NCI-H146 treated with DMSO at 0.1 percent for 48 hours (cell line): ENCODE measurements at regions not wholly inside any gene's neighbourhood (a gene's known extent, or its start where the extent isn't known, plus 50 kb on each side); places are given as distances from the start of the nearest gene placed in this dataset.
"Not testable (repeated sequence)": the region's sequence is repeated elsewhere in the genome, so short reads cannot be mapped to it uniquely, and the experiment has no call there.

Experiments
- DNase-seq: peaks from one replicate; lab custom pipeline; 2025; ENCODE audit not compliant: unreplicated experiment; lab: John Stamatoyannopoulos, UW

DNA sequence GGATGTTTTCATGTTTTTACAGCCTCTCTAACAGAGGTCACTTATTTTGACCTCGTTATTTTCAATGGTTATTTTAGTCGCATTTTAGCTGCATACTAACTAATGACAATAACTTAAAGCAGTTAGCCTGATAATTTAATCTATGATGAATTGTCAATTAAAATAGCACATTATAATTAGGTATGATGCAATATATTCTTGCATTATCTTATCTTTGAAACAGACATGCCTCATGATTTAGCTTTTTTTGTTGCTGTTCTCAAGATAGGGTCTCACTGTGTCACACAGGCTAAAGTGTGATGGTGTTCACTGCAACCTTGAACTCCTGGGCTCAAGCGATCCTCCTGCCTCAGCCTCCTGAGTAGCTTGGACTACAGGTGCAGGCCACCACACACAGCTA lies 126.4 kb downstream of the KBTBD2 start:
- no peak for DNase-seq

DNA sequence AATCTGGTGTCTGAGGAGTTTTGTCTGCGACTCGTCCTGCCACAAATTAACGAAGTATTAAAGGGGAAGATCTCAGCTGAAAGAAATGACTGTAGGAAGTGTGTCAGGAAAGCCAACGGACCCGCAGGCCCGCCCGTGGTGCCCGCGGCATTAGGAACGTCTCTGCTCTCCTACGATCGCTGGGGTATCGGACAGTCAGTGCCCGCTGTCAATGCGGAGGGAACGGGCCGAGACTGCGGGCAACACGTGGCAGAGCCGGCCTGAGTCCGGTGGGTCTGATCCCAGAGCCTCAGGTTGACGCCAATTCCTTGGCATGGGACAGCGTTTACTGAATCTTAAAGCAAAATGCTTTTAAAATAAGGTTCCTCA lies 128.7 kb downstream of the KBTBD2 start:
- DNase-seq = no peak

DNA sequence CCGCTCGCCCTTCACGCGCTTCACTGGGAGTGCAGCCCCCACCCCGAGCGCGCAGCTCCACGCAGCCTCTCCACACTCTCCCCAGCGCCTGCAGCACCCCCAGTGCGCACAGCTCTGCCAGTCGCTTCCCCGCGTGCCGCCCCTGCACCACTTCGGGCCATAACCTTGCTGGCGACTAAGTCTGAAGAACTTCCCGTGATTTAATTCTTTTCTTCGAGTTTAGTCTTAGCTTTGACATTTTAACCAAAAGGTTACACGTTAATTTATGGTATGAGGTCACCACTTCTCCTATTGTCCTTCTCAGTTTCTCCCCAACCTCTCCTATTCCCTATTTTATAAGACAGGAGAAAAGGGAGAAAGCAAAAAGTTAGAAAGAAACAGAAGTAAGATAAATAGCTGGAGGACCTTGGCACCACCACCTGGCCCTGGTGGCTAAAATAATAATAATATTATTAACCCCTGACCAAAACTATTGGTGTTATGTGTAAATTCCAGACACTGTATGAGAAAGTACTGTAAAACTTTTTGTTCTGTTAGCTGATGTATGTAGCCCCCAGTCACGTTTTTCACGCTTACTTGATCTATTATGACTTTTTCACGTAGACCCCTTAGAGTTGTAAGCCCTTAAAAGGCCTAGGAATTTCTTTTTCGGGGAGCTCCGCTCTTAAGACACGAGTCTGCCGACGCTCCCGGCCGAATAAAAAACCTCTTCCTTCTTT lies 129.2 kb downstream of the KBTBD2 start:
- DNase-seq = not testable (repeated sequence)

DNA sequence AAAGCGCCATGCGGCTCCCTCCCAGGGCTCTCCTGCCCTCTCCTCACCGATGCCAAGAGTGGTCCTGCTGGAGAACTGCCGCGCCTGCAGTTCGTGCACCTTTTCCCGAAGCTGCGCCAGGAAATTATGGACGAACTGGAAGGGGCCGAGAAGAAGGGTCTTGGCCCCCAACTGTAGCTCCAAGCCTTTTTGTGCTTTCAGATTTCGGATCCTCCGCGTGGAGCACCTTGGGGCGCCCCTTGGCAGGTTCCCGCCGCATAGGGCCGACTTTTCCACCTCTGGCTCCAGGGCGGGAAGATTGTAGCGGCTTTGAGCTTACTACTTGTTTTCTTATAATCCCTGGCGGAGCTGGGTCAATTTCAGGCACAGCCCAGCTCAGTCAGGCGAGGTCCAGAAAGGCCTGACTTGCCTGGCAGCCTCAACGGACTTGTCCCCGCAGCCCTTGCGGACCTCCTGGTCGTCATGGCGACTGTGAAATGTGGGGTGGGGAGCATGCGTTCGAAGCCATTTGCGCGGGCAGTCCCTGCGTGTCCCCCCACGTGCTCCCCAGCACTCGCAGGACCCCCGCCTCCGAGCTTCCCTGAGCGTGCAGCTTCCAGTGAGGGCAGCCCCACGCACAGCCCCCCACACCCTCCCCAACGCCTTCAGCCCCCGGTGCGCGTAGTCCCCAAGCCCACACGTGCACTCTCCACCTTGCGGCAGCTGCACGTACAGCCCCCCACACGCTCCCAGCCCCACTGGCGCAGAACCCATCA lies 129.9 kb downstream of the KBTBD2 start:
- no peak for DNase-seq

DNA sequence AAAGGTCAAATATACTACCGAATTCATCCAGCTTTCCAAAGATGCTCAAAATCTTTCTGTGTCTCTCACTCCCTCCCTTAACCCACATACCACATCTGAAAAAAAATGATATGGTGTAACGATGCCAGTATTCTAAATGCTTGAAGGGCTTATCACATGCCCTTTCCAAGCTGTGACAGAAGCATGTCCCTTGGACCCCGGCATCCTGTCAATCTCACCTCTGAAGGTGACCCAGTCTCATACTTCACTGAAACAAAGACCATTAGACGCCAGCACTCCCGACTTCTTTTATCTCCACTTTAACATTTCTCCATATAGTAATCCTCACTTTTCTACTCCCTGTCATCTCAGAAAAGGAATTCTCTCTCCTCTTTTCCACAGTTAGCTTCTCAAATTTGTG lies 130.8 kb downstream of the KBTBD2 start:
- DNase-seq = not testable (repeated sequence)

DNA sequence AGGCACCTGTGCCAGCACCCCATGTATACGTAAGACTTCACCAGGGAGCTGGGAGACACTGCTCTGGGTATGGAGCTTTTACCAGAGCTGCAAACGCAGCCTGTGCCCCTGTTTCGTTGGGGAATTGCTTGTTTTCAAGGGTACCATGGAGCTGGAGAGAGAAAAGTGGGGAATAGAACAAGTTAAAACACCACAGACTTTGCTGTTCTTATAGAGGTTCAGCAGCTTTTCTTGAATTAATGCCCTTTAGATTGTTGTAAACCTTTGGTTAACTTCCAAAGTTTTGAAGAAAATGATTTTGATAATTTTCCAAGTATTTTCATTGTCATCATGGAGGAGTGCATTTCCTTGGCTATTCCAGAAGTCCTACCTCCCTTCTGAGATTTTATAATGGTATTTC lies 131.7 kb downstream of the KBTBD2 start:
- not testable (repeated sequence) for DNase-seq

DNA sequence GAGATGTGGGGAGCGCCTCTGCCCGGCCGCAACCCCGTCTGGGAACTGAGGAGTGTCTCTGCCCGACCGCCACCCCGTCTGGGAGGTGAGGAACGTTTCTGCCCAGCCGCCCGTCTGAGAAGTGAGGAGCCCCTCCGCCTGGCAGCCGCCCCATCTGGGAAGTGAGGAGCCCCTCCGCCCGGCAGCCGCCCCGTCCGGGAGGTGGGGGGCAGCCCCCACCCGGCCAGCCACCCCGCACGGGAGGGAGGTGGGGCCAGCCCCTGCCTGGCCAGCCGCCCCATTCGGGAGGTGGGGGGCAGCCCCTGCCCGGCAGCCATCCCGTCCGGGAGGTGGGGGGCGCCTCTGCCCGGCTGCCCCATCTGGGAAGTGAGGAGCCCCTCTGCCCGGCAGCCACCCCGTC lies 137.7 kb downstream of the KBTBD2 start:
- not testable (repeated sequence) for DNase-seq

DNA sequence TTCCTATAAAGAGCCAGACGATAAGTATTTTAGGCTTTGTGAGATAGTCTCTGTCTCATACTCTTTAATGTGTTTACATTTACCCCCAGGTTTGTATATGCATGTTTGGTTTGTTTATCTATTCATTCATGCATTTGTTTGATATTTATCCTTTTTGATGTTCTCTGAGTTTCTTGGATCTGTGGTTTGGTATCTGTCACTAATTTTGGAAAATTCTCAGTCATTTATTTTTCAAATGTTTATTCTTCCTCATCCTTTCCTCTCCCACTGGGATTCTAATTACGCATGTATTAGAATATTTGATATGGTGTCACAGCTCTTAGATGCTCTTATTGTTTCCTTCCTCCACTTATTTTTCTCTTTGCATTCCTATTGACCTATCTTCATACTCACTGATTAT lies 143.2 kb downstream of the KBTBD2 start:
- not testable (repeated sequence) for DNase-seq

DNA sequence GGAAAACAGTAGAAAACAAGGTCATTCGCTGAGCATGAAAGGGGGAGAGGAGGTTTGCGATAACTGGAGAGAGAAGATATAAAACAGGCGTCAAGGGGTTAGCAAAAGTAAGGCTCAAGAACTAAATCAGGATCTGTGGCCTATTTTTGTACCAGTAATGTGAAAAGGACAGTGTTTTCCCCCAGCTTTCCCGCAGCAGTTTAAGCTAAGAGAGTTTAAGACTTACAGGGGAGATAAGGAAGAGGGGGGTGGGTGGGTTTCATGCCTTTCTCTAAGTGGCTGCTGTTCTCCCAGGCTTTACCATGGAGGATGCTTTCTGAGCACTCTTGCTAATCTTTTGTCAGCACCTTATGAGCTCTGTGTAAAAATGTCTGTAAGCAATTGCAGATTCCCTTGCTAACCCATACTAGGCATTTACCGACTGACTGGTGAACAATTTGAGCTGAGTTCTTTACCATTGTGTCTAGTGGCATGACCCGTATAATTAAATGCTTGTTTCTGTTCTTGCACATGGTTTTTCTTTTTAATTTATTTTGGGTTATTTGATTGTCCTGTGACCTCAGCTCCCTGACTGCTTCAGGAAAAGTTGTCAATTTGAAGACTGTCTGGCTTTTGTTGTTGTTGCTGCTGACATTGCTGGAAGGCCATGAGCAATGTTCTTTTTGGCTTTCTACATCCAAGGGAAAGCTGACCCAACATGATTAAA lies 144.0 kb downstream of the KBTBD2 start:
- not testable (repeated sequence) for DNase-seq

DNA sequence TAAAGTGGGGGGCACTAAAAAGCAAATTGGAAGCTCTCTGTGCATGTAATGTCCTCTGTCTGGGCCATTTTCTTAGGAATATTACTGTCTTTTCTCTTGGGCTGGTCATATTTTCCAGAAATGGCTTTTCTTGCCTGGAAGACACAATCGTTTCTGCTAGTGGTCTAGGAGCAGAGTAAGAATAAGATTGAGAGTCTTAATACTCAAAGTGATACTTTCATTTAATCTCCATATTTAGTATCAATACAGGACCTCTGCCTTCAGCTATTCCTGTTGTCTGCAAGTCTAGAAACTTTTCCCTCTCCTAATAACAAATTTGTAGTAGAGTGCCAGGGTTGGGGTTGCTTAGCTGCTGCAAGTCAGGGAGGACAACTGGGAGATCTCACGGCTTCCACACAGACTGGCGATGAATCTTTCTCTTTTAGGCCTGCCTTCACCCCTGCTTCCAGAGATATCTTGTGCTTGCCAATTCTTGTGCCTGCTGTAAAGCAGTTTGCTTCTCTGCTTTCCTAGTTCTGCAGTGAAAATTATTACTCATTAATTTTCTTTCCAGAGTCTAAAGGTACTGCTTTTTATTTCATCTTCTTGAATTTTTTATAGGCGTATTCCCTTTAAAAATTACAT lies 149.6 kb downstream of the KBTBD2 start:
- not testable (repeated sequence) for DNase-seq

DNA sequence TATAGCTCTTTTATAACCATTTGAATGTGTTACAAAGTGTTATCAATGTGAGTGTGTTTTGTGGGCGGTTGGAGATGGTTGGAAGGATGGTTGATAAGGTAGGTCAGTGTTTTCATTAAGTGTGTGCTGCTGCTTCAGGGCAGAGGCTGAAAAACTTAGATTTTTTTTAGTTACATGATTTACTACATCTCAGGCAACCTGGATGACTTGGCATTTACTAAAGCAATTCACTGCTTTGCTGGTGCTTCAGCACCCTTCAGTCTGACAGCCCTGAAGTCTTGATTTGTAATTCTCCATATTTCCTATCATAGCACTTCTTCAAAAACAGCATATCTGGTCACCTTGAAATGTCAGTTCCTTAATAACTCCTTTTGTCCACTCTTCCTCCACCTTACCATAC lies 151.8 kb downstream of the KBTBD2 start:
- DNase-seq = not testable (repeated sequence)

DNA sequence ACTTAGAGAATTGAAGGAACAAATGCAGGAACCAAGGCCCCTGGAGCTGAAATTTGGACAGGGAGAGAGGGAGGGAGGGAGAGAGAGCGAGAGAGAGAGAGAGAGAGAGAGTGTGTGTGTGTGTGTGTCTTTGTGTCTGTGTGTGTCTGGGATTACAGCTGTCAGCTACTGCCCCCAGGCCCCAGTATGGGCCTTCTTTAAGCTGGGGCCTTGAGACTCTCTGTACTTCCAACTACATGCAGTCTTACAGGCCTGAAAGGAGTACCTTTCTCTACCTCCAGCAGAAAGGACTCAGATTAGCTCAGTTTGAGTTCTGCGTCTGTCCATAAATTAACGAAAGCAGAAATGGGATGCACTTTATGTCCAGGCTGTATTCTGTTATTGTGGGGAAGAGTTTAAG lies 153.2 kb downstream of the KBTBD2 start:
- DNase-seq = not testable (repeated sequence)

DNA sequence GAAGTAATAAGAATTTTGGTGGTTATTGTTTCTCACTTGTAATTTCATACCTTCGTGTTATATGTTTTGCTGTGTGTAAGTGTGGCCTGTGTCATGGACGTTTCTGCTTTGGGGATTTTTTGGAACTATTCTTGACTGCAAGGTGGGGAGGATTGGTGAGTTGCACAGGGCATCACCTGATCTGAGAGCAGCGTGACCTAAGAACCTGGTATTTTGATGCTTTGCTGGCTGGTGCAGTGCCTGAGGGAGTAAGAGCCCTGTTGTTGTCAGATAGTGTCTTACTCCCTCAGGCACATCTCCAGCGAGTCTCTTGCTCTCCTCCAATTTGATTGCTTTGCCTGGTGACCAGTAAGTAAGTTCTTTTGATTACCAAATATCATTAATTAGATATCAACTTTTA lies 158.8 kb downstream of the KBTBD2 start:
- not testable (repeated sequence) for DNase-seq

DNA sequence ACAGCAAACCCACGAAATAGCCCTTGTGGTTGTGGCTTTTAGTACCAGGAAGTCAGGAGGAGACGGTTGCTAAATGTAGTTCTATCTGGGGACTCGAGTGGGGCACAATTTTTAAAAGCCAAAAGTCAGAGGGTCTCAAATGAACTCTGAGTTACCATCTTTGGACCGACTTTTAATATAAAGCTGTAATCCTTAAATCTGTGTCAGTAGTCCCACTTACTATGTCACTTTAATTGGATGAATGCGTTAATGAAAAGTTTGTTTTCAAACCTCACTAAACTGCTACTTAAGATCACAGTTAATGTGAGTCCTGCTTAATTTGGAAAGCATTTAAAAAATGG lies 162.3 kb downstream of the KBTBD2 start:
- not testable (repeated sequence) for DNase-seq

DNA sequence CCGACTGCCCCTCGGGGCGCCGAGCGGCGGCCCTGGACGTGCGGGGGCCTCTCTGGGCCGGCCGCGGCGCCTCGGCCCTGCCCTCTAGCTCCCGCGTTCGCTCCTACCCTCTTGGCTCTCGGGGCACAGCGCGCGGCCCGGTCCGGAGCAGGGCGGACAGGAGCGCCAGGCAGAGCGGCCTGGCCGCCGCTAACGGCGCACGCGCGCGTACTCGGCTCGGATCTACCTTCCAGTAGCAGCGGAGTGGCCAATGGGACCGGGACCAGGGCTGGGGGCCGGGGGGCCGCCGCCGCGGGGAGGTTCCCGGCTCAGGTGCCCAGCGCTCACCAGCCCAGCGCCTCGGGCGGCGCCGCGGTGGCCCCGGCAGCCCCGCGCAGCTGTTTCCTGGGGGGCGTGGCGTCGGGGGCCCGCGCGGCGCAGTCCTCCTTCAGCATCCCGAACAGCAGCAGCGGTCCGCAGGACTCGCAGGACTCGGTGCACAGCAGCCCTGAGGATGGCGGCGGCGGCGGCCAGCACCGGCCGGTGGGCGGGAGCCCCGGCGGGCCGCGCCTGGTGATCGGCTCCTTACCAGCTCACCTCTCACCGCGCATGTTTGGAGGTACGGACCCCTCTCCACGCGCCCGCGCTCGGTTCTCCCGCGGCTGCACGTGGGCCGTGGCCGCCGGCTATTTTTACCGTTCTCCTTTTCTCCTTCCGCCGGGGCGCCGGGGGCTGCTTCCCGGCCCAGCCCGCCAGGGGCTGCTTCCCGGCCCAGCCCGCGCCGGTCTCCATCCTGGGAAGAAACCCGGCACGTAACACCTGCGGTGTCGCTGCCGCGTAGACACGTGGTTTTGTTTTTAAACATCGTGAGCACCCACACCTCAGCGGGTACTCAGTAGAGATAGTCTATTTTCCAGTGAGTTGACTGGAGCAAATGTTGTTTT lies 162.9 kb downstream of the KBTBD2 start:
- DNase-seq = peak; percentile 36

DNA sequence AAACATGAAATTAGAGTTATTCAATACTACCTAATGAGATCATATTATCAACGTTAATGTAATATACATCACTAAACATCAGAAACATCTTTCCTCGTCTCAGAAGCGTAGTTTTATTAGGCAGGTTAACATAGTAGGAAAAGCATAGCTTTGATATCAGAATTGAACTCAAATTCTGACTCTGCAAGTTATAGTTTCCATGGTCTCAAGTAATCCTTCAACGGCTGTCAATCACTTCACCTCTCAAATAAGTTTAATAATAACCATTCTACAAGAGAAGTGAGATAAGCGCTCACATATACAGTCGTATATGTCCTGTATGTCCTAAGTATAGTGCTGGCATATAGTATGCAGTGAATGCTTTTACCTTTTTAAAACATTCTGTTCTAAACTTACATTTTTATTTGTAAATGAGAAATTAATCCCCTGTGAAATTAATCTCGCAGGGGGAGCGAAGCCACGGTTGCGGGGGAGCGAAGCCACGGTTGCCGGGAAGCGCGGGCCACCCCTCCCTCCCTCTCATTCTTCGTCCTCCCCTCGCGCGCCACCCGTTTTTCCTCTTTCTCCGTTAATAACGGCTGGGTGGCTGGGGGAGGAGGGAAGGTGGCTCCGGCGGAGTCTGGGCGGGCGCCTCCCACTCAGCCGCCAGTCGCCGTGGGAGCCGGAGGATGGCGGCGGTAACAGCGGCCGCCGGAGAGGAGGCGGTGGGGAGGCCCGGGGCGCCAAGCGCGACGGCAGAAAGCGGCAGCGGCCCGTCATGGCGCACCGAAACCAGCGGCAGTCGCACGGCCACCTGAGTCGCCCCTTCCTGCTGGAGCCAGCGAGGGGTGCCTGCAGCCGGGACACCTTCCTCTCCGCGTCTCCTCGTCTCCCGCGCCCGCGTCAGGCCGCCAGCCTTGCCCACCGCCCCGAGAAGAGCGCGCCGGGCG lies 163.8 kb downstream of the KBTBD2 start:
- peak; percentile 40 for DNase-seq

DNA sequence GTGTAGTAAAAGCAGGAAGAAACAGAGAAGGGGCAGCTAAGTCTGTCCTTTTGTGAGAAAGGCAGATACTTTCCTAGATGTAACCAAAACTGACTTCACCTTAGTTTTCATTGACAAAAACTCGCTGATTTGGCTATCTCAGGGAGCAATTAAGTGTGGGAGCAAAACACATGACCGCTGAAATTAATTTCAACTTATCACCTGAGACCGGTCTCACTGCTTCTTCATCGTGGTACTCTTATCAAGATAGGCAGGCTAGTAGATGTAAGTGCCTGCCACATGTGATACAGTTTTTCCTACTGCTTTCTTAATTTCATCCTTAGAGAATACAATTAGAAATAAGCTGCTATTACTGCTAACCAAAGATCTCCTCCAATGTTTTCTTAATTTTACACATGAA lies 168.7 kb downstream of the KBTBD2 start:
- DNase-seq = not testable (repeated sequence)

DNA sequence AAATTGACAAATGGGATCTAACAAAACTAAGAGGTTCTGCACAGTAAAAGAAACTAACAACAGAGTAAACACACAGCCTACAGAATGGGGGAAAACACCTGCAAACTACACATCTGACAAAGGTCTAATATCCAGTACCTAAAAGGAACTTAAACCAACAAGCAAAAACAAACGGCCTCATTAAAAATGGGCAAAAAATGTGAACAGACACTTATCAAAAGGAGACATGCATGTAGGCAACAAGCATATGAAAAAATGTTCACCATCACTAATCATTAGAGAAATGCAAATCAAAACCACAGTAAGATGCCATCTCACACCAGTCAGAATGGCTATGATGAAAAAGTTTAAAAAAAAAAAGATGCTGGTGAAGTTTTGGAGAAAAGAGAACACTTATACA lies 197.4 kb downstream of the KBTBD2 start:
- DNase-seq = no peak
